RWPE1 (cell line): ENCODE measurements at regions not wholly inside any gene's neighbourhood (a gene's known extent, or its start where the extent isn't known, plus 50 kb on each side); places are given as distances from the start of the nearest gene placed in this dataset.

ENCODE experiments used
- CTCF ChIA-PET: fragments of 350-600 bp; sonication (Branson Sonifier 250); formaldehyde crosslinking; extraction: SDS; loops from one replicate; lab custom pipeline; 2021; lab: Yijun Ruan, JAX
- POLR2A ChIA-PET: fragments of 400-600 bp; formaldehyde crosslinking; extraction: SDS; loops from one replicate; lab custom pipeline; 2020; ENCODE audit warnings: antibody characterized with exemption; ENCODE audit not compliant: low non-redundant PET; lab: Yijun Ruan, JAX
- DNase-seq: peaks from one replicate; pipeline ENCODE4 v3.0.0; 2012; ENCODE audit warnings: low spot score
- H3K27ac ChIP-seq: fragments of 450-650 bp; 2 replicates; pipeline ENCODE4 v1.5.1; 2017
- TF ChIP-seq, protein P1 (sequence below): fragments of 450-650 bp; conservative IDR thresholded peaks from 2 replicates; pipeline ENCODE4 v1.5.1; 2017; ENCODE audit warnings: low read depth, mild to moderate bottlenecking

DNA sequence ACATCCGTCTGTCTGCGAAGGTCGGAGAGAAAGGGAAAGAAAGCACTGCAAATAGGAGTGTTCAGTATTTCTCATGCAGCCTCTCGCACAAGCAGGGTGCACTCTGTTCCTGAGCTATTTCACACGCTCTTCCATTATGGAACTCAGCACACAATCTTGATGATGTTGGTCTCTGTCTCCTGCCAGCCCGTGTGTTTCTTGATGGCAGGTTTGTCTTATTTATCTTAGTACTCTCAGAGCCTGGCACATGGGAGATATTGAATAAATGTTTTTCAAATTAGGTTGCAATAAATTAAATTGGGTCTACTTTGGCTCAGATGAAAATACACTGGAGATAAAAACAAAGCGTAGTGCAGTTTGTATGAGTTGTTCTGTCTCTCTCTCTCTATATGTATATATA, 134.9 kb upstream of the ETS2 start:
- CTCF ChIA-PET, result no interaction called here
- no peak overlapping the region for H3K27ac ChIP-seq
- POLR2A ChIA-PET, result no interaction called here
- no peak for DNase-seq
- TF ChIP-seq, protein P1, sequence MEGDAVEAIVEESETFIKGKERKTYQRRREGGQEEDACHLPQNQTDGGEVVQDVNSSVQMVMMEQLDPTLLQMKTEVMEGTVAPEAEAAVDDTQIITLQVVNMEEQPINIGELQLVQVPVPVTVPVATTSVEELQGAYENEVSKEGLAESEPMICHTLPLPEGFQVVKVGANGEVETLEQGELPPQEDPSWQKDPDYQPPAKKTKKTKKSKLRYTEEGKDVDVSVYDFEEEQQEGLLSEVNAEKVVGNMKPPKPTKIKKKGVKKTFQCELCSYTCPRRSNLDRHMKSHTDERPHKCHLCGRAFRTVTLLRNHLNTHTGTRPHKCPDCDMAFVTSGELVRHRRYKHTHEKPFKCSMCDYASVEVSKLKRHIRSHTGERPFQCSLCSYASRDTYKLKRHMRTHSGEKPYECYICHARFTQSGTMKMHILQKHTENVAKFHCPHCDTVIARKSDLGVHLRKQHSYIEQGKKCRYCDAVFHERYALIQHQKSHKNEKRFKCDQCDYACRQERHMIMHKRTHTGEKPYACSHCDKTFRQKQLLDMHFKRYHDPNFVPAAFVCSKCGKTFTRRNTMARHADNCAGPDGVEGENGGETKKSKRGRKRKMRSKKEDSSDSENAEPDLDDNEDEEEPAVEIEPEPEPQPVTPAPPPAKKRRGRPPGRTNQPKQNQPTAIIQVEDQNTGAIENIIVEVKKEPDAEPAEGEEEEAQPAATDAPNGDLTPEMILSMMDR, result no peak

DNA sequence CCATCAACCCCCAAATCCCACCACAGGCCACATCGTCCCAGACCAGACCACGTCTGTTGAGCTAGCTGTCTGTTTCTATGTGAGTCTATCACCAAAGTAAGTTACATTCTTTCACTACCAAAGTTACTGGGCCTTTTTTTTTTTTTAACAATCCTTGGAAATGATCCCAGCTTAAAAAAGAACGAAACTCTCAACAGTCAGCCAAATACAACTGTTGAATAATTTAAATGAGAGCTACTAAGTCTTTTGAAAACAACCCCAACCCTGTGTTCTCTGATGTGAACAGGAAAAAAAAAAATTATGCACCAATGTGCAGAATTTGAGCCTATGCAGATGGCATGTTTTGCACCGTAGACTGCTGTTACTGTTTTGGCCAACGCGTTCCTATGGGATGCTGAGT, 134.0 kb upstream of the ETS2 start:
- POLR2A ChIA-PET, result no interaction called here
- no peak for DNase-seq
- CTCF ChIA-PET, result interaction anchor here (0.7 to 1.0 kb wide), 3 partner anchors 40 to 315 kb away, joined by 3 to 4 read pairs (median 3); no protein-coding TSS in a partner anchor
- TF ChIP-seq, protein P1, result no peak
- no peak overlapping the region for H3K27ac ChIP-seq

DNA sequence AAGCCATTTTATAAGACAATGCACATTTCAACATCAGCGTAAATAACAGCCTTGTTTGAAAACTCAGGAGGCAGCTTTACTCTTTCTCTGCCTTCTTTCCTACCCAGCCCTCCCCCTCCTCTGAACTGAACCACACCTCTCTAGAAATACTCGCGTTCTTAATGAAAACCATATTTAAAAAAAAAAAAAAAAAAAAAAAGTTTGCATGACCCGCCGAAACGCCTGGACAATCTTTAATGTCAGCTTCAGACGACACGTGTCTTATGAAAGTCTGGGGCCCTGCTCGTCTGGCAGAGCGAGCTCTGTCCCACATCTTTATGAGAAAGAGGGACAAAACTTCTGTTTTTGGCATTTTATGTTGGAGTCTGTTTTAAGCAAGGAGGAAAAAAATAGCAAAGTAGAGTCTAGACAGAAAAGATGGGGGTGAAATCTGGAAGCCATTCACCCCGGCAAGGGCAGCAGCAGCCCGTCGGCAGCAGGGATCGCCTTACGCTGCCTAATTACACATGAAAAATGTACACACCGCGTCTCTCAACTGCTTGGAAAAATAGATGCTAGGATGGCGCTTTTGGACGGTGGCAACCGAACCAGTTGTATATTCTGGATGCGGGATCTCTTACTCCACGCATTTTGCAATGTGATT, 130.4 kb upstream of the ETS2 start:
- CTCF ChIA-PET, result interaction anchor here (0.6 kb wide), 1 partner anchor 280 kb away, joined by 4 read pairs; no protein-coding TSS in a partner anchor
- POLR2A ChIA-PET, result no interaction called here
- H3K27ac ChIP-seq, result no peak overlapping the region
- TF ChIP-seq, protein P1, result no peak
- DNase-seq, result no peak

DNA sequence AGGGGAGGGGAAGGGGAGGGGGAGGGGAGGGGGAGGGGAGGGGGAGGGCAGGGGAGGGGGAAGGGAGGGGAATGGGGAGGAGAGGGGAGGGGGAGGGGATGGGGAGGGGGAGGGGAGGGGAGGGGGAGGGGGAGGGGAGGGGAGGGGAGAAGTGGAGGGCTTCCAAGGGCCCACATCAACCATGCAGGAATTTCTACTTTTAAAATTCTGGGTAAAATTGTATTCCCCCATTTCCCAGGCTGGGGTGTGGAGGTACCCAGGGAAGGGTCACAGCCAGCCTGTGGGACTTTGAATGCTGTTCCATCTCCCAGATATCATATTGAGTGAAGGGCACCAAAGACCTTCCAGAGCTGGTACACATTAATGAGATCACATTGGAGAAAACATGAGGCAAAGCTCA, 126.9 kb upstream of the ETS2 start:
- CTCF ChIA-PET, result interaction anchor here (0.7 kb wide), 1 partner anchor 394 kb away, joined by 4 read pairs; no protein-coding TSS in a partner anchor
- no peak for DNase-seq
- POLR2A ChIA-PET, result no interaction called here
- TF ChIP-seq, protein P1, result no peak
- no peak overlapping the region for H3K27ac ChIP-seq

DNA sequence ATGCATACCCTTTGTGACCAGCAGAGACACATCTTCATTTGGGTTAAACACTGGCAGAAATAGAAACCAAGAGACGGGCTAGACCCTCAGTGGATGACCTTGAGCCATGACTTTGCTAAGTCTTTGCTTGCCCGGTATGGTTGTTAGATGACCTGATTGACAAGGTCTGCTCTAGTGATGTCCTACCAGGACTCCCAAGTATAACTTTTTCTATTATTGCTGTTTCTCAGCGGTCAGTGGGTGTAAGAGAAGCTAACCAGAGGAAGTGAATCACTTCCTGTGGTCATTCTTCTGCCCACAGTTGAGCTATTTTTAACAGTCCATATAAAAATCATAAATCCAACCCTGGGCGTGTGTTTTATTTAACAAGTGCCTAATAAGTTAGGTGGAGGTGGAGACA, 126.2 kb upstream of the ETS2 start:
- no peak overlapping the region for H3K27ac ChIP-seq
- TF ChIP-seq, protein P1, result no peak
- no peak for DNase-seq
- ChIA-PET POLR2A (no interaction called here), CTCF (interaction anchor here (0.7 kb wide), 1 partner anchor 1008 kb away, joined by 3 read pairs; no protein-coding TSS in a partner anchor)

DNA sequence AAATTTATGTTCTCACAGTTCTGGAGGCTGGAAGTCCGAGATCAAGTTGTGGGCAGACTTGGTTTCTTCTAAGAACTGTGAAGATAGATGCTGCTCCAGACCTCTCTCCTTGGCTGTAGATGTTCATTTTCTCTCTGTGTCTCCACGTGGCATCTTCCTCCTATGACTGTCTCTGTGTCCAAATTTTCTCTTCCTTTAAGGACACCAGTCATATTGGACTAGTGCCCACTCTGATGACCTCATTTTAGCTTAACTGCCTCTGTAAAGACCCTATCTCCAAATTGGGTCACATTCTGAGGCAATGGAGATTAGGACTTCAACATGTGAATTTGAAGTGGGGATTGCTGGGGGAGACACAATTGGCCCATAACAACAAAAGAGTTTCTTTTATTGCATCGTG, 125.3 kb upstream of the ETS2 start:
- DNase-seq, result no peak
- ChIA-PET CTCF (interaction anchor here (0.5 kb wide), 1 partner anchor 93 kb away, joined by 3 read pairs; no protein-coding TSS in a partner anchor), POLR2A (no interaction called here)
- TF ChIP-seq, protein P1, result no peak
- H3K27ac ChIP-seq, result no peak overlapping the region
